Activated T-cell treated with anti-CD3 and anti-CD28 coated beads, Interleukin-2, amount 50 U/mL, for 4 hours (primary cell): ENCODE measurements at regions not wholly inside any gene's neighbourhood (a gene's known extent, or its start where the extent isn't known, plus 50 kb on each side); places are given as distances from the start of the nearest gene placed in this dataset.
"Not testable (repeated sequence)": the region's sequence is repeated elsewhere in the genome, so short reads cannot be mapped to it uniquely, and the experiment has no call there.

ENCODE experiments used
- ATAC-seq, 2 donors: fragments of 200-7000 bp; cut with Tn5 transposase; one replicate each; pipeline ENCODE4 v1.10.0; 2021
- DNase-seq: peaks from one replicate; pipeline ENCODE4 v3.0.0-alpha.2; 2020
- H3K27me3 Mint-ChIP-seq: one replicate; pipeline ENCODE4 v1.8.0; 2021; ENCODE audit warnings: low read depth, mixed read lengths
- H3K36me3 Mint-ChIP-seq: one replicate; pipeline ENCODE4 v1.8.0; 2022; ENCODE audit warnings: mixed read lengths; ENCODE audit not compliant: insufficient read depth
- H3K4me1 Mint-ChIP-seq: one replicate; pipeline ENCODE4 v1.8.0; 2021; ENCODE audit warnings: low read depth, mixed read lengths
- H3K4me3 Mint-ChIP-seq: one replicate; pipeline ENCODE4 v1.8.0; 2021; ENCODE audit warnings: mild to moderate bottlenecking, moderate library complexity, mixed read lengths
- H3K9me3 Mint-ChIP-seq: one replicate; pipeline ENCODE4 v1.8.0; 2021; ENCODE audit warnings: mixed read lengths

DNA sequence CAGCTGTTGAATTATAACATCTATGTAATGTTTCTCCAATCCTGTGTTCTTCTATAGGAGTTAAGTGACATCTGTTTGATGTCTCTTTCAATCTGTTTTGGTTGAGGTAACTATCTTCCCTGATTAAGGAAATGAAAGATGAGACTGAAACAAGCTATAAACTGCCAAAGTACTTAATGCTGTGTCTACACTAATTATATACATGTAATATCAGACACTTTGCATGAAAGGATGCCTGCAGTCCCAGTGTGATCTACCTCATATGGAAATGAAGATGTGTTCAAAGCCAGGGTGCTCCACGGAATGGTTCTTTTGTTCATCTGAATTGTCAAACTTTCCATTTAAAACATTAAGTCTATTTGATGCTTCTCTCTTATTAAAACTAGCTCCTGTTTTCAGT is 958.3 kb downstream of the GALC start:
- H3K9me3 Mint-ChIP-seq = peaks cover 4% of the 10 kb centered on the region
- H3K4me1 Mint-ChIP-seq = no peaks in the 10 kb centered on the region
- H3K4me3 Mint-ChIP-seq = no peak overlapping the region
- no peaks in the 10 kb centered on the region for H3K36me3 Mint-ChIP-seq
- H3K27me3 Mint-ChIP-seq = no peaks in the 10 kb centered on the region
- DNase-seq (no peak), ATAC-seq (no peak)

DNA sequence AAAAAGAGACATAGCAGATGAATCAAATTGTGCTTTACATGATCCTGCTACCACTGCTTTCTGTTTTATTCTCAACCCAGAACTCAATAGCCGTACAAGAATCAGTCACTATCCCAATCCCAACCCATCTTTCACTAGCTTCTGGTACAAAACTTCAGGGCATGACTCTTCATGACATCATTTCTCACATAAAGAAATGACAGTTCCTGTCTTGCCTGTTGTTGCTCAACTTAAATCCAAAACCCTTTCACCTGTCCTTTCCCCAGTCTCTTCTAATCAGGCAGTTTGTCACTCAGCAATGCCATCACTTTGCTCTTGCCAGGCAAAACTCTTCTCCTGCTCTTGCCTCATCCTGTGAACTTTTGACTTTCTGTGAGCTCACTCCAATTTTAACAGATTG is 962.8 kb downstream of the GALC start:
- Mint-ChIP-seq H3K4me3 (no peak overlapping the region), H3K36me3 (no peaks in the 10 kb centered on the region), H3K9me3 (peaks cover 4% of the 10 kb centered on the region), H3K27me3 (no peaks in the 10 kb centered on the region), H3K4me1 (no peaks in the 10 kb centered on the region)
- DNase-seq (no peak), ATAC-seq (no peak)

DNA sequence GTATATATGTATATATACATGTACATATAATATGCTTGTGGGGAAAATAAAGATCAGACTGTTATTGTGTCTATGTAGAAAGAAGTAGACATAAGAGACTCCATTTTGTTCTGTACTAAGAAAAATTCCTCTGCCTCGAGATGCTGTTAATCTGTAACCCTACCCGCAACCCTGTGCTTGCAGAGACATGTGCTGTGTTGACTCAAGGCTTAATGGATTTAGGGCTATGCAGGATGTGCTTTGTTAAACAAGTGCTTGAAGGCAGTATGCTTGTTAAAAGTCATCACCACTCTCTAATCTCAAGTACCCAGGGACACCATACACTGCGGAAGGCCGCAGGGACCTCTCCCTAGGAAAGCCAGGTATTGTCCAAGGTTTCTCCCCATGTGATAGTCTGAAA is 972.9 kb downstream of the GALC start:
- not testable (repeated sequence) for H3K27me3 Mint-ChIP-seq, H3K4me1 Mint-ChIP-seq, H3K9me3 Mint-ChIP-seq, H3K4me3 Mint-ChIP-seq, ATAC-seq, DNase-seq, H3K36me3 Mint-ChIP-seq

DNA sequence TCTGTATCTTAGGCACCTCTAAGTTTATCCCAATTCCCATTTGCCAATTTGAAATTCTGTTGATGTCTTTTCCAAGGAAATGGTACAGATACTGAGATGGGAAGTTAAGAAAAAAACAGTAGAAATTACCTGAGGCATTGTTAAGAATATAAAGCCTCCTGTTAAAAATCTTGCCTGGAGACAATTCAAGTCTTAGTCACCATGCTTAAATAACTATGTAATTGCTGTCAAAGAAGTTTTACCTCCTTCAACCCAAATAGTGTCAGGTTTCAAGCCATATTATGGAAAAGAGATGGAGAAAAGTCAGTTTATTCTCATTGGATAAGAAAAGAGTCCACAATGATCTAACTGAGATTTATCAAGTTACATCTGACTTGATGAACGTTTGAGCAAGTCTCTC is 974.7 kb downstream of the GALC start:
- Mint-ChIP-seq H3K36me3 (no peaks in the 10 kb centered on the region), H3K4me1 (no peaks in the 10 kb centered on the region), H3K27me3 (no peaks in the 10 kb centered on the region), H3K4me3 (no peak overlapping the region), H3K9me3 (peaks cover 7% of the 10 kb centered on the region)
- ATAC-seq (no peak), DNase-seq (no peak)

DNA sequence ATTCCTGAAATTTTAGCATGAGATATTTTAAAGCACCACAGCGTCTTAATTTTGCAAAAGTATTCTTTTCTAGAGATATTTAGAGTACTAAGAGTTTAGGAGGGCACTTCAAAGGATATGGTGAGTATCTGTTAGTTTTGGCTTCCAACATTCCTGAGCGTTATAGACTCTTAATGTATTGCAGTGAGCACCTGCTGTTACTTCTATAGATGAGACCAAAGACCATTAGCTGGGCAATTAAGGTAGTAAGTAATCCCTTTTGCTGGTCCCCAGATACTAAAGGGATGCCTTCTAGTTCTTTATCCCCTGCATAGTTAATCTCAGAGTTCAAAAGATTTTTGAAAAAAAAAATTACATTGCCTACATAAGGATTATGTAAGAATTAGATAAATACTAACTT is 975.6 kb downstream of the GALC start:
- no peaks in the 10 kb centered on the region for H3K36me3 Mint-ChIP-seq
- H3K4me1 Mint-ChIP-seq = no peaks in the 10 kb centered on the region
- H3K9me3 Mint-ChIP-seq = peaks cover 7% of the 10 kb centered on the region
- ATAC-seq (no peak), DNase-seq (no peak)
- H3K4me3 Mint-ChIP-seq = no peak overlapping the region
- no peaks in the 10 kb centered on the region for H3K27me3 Mint-ChIP-seq

DNA sequence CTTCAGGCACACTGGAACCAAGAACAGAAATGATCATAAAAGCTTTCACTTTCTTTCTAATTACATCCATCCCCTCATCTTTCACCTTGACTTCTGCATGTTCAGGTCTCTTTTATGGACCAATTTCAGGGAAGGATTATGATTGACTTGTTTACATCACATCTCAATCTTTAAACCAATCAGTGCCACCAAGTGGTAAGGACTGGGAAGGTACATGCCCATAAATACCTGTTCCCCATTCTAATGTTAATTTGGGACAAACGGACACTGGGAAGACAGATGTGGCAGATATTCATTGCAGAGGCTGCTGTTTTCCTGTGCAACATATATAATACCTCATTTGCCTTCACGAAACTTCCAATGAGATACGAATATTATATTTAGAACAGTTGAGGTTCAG is 978.1 kb downstream of the GALC start:
- no peak for ATAC-seq
- Mint-ChIP-seq H3K4me3 (no peak overlapping the region), H3K4me1 (no peaks in the 10 kb centered on the region), H3K9me3 (peaks cover 10% of the 10 kb centered on the region), H3K27me3 (no peaks in the 10 kb centered on the region), H3K36me3 (no peaks in the 10 kb centered on the region)
- DNase-seq = no peak

DNA sequence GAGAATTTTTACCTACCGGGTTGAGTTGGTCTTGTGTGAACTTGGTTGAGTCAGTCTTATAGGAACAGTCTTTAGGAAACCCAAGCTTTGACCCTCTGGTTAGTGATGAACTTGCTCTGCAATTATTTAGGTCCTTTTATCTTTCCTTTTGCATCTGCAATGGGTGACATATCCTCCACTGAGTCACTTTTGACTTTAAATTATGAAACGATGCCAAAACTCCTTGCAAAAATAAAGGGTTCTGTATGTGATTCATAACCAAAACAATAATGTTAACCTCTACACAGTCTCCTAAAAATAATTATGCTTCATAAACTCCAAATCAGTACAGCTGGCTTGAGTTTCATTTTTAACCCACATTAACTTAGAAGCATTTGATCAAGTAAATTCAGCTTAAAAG is 979.4 kb downstream of the GALC start:
- Mint-ChIP-seq H3K9me3 (peaks cover 10% of the 10 kb centered on the region), H3K4me1 (no peaks in the 10 kb centered on the region), H3K4me3 (no peak overlapping the region), H3K36me3 (no peaks in the 10 kb centered on the region), H3K27me3 (no peaks in the 10 kb centered on the region)
- no peak for ATAC-seq
- DNase-seq = no peak

DNA sequence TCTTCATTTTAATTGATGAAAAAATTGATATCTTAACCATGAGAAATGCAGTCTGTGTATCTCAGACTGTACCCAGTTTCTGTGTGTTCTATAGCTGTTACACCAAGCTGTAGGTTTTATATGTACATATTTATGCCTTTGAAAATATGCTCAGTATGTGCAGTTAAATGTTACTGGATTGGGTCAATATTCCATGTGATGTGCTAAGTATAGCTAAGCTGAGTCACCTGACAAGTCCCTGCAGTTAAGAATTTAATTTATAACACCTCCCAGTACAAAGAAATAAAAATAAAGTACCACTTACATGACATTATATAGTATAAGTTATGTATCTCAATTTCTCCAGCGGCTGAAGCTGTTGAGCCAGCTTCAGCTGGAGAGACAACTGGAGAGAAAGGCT is 984.0 kb downstream of the GALC start:
- Mint-ChIP-seq H3K4me3 (no peak overlapping the region), H3K9me3 (peaks cover 6% of the 10 kb centered on the region), H3K36me3 (no peaks in the 10 kb centered on the region), H3K4me1 (no peaks in the 10 kb centered on the region), H3K27me3 (no peaks in the 10 kb centered on the region)
- DNase-seq (no peak), ATAC-seq (no peak)

DNA sequence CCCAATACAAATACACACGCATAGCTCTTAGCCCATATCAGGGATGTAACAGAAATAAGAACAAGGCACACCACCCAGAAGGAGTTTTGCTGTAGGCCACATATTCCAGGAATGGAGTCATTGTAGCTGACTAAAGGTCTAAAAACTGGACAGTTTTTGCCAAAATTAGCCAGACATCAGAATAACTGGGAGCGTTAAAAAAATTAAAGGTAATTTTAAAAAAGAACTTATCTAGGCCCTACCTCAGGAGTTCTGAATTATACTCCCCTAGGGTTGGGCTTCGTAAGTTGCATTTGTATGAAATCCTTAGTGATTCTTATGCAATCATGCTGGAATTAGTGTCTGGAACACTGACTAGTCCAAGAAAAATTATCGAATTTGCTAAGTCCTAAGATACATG is 987.7 kb downstream of the GALC start:
- H3K36me3 Mint-ChIP-seq = no peaks in the 10 kb centered on the region
- peaks cover 11% of the 10 kb centered on the region for H3K9me3 Mint-ChIP-seq
- no peaks in the 10 kb centered on the region for H3K4me1 Mint-ChIP-seq
- H3K27me3 Mint-ChIP-seq = no peaks in the 10 kb centered on the region
- H3K4me3 Mint-ChIP-seq = no peak overlapping the region
- ATAC-seq (no peak), DNase-seq (no peak)

DNA sequence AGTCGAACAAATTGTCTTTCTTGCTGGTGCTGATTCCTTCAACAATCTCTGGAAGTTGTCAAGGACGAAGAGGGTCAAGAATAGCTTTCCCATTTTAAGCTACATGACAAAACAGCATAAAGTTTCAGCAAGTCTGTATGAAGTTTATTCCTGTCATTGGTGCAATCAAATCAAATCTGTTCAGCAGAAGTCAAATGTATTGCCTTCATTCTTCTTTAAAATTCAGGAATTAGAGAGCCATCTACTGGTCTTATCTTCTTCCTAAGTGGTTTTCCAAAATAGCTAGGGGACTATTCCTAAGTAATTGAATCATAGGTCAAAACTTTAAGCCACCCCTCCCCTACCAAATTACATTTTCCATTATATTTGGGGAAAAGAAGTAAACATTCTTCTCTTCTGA is 990.2 kb downstream of the GALC start:
- DNase-seq (no peak), ATAC-seq (no peak)
- Mint-ChIP-seq H3K4me1 (no peaks in the 10 kb centered on the region), H3K36me3 (no peaks in the 10 kb centered on the region), H3K27me3 (no peaks in the 10 kb centered on the region), H3K4me3 (no peak overlapping the region), H3K9me3 (peaks cover 11% of the 10 kb centered on the region)

DNA sequence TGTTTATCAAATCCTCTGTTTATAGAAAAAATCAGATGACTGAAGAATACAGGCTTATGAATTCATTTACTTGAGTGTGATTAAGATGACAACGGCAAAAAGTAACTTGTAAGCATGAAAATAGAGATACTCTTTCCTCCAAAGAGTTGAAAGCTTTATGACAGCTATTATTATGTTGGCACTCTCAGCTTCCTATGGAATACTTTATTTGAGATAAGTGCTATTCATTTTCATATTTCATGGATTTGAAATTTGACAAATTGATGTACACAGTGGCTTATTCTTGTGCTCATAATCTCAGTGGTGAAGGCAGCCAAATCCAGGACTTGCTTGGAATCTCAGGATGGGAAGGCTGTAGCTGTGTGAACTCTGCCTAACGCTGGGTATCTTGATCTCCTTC is 991.6 kb downstream of the GALC start:
- ATAC-seq (no peak), DNase-seq (no peak)
- Mint-ChIP-seq H3K4me3 (no peak overlapping the region), H3K9me3 (peaks cover 11% of the 10 kb centered on the region), H3K27me3 (no peaks in the 10 kb centered on the region), H3K36me3 (no peaks in the 10 kb centered on the region), H3K4me1 (no peaks in the 10 kb centered on the region)

DNA sequence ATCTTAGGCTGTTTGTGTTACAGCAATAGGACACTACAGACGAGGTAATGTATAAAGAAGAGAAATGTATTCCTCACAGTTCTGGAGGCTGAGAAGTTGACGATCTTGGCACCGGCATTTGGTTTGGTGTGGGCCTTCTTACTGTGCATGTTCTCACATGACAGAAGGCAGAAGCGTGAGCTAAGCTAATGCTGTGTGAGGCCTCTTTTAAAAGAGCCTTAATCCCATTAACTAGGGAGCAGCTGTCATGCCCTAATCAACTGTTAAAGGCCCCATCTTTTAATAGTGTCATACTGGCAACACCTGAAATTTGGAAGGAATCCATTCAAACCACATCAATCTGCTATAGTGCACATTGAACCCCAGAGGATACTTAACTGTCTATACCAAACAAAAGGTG is 992.9 kb downstream of the GALC start:
- no peaks in the 10 kb centered on the region for H3K4me1 Mint-ChIP-seq
- H3K27me3 Mint-ChIP-seq = no peaks in the 10 kb centered on the region
- H3K36me3 Mint-ChIP-seq = no peaks in the 10 kb centered on the region
- H3K9me3 Mint-ChIP-seq = peaks cover 11% of the 10 kb centered on the region
- no peak for ATAC-seq
- no peak overlapping the region for H3K4me3 Mint-ChIP-seq
- DNase-seq = no peak

DNA sequence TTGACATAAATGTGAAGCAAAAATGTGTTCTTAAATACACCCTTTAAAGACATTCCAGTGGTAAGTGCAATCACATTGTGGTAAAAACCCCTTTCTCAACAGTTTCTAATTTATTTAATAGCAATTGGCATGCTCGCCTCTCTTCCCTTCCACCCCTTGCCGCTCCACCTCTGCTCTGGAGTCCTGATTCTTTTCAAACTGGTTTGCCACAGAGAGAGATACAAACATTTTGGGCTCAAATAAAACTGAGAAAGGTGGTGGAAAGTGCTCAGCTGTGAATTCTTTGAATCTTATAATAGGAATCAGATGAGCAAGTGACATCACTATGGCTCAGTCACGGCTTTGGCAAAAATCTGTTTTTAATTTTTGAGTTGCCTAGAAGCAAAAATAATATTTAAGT is 993.9 kb downstream of the GALC start:
- H3K4me3 Mint-ChIP-seq = no peak overlapping the region
- peaks cover 8% of the 10 kb centered on the region for H3K9me3 Mint-ChIP-seq
- H3K27me3 Mint-ChIP-seq = no peaks in the 10 kb centered on the region
- ATAC-seq = no peak
- no peaks in the 10 kb centered on the region for H3K36me3 Mint-ChIP-seq
- no peak for DNase-seq
- no peaks in the 10 kb centered on the region for H3K4me1 Mint-ChIP-seq

DNA sequence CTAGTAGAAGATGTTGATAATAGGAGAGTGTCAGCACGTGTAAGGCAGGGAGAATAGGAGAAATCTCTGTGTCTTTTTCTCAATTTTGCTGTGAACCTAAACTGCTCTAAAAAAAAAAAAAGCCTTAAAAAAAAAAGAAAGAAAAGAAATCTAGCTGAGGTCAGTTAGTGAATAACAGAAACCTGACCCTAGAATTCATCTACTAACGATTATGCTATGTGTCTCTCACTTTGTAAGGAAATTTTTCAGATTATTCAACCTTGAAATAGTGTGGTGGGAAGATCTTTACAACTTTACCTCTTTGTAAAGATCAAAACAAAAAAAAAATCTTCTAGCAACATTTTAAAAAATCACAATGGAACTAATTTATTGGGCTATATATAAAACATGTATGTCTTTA is 995.7 kb downstream of the GALC start:
- H3K4me3 Mint-ChIP-seq = no peak overlapping the region
- H3K9me3 Mint-ChIP-seq = peaks cover 4% of the 10 kb centered on the region
- no peaks in the 10 kb centered on the region for H3K27me3 Mint-ChIP-seq
- no peaks in the 10 kb centered on the region for H3K36me3 Mint-ChIP-seq
- no peak for ATAC-seq
- DNase-seq = no peak
- H3K4me1 Mint-ChIP-seq = no peaks in the 10 kb centered on the region

DNA sequence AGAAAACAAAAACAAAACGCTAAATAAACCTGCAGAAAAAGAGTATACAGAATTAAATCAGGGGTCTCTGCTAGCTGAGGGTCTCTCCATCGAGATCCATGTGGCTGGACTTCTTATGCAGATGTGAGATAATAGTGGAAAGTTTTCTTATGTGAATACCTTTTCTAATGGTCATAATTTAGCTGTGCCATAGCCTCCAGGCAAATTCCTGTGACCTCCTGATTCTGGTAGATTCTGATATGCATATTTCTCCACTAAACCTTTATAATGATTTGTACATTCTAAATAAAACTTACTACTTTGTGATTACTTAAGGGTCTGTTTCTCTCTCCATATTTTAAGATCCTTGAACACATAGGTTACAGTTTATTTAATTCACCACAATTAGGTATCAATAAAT is 1002.6 kb downstream of the GALC start:
- ATAC-seq (no peak), DNase-seq (no peak)
- no peaks in the 10 kb centered on the region for H3K36me3 Mint-ChIP-seq
- H3K4me1 Mint-ChIP-seq = no peaks in the 10 kb centered on the region
- H3K4me3 Mint-ChIP-seq = no peak overlapping the region
- H3K9me3 Mint-ChIP-seq = no peaks in the 10 kb centered on the region
- no peaks in the 10 kb centered on the region for H3K27me3 Mint-ChIP-seq

DNA sequence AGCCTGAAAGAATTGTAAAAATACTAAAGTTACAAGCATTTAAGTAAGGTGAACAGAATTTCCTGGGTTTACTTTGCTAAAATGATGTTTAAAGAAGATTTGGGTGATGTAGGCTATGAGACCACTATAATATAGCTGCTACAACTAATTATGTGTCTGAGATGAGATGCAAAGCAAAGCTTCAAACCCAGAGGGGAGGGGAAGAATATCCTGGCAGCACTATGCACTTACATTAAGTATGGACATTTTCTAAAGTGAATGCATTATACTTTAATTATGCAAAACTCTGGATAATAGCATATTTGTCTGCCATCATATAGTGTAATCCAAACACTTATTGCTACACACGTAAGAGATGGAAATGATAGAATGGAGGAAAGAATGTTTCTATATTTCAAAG is 1003.7 kb downstream of the GALC start:
- ATAC-seq = no peak
- Mint-ChIP-seq H3K36me3 (no peaks in the 10 kb centered on the region), H3K4me3 (no peak overlapping the region)

More for the DNA sequence above, 1003.7 kb downstream of the GALC start:
- Mint-ChIP-seq H3K27me3 (no peaks in the 10 kb centered on the region), H3K4me1 (no peaks in the 10 kb centered on the region), H3K9me3 (no peaks in the 10 kb centered on the region)
- DNase-seq = no peak
